ENCODE measurements at regions not wholly inside any gene's neighbourhood (a gene's known extent, or its start where the extent isn't known, plus 50 kb on each side); places are given as distances from the start of the nearest gene placed in this dataset.

GRCh38 chr3:7999384-7999783 is 502.2 kb upstream of the LMCD1 start:
- TF ChIP-seq RXRA (IDR thresholded peaks at IDR 0.05) = no peak
- no peak for TF ChIP-seq YY1 (IDR thresholded peaks at IDR 0.05)
- no peak for TF ChIP-seq JUND (IDR thresholded peaks at IDR 0.05)
- no peak for TF ChIP-seq FOXA1 (IDR thresholded peaks at IDR 0.05)
- no peak for TF ChIP-seq EGR1 (IDR thresholded peaks at IDR 0.05; ENCODE audit: low read depth in 2 of 2)
- no peak for TF ChIP-seq NR2F2 (IDR thresholded peaks at IDR 0.05)
- TF ChIP-seq RAD21 (IDR thresholded peaks at IDR 0.05) = no peak
- TF ChIP-seq HNF4A (conservative IDR thresholded peaks at IDR 0.05) = no peak
- TF ChIP-seq MAX (IDR thresholded peaks at IDR 0.05) = no peak
- no peak for TF ChIP-seq ATF3 (IDR thresholded peaks at IDR 0.05)
- no peak for TF ChIP-seq REST (IDR thresholded peaks at IDR 0.05)
- no peak for TF ChIP-seq ZBTB33 (IDR thresholded peaks at IDR 0.05)
- TF ChIP-seq TAF1 (conservative IDR thresholded peaks at IDR 0.05) = no peak
- no peak for TF ChIP-seq SP1 (IDR thresholded peaks at IDR 0.05)
- TF ChIP-seq HNF4G (IDR thresholded peaks at IDR 0.05) = no peak
- TF ChIP-seq CTCF (IDR thresholded peaks at IDR 0.05; ENCODE audit: low read depth, low read length, missing input control) = no peak
- TF ChIP-seq GABPA (IDR thresholded peaks at IDR 0.05 in 1 of 2, conservative IDR thresholded peaks at IDR 0.05 in 1 of 2) = no peak
- TF ChIP-seq FOXA2 (IDR thresholded peaks at IDR 0.05) = no peak
- H3K4me3 ChIP-seq (ENCODE audit: low read depth in 1 of 3, low read length in 3 of 3) = no peak overlapping the region
- no peak overlapping the region for H3K27ac ChIP-seq (ENCODE audit: low read depth in 1 of 2, low read length in 2 of 2)
- H3K4me1 ChIP-seq (ENCODE audit: control insufficient read depth in 4 of 4, insufficient read depth in 4 of 4, low read length in 3 of 4) = no peaks in the 10 kb centered on the region
- no peak overlapping the region for H3K9ac ChIP-seq (ENCODE audit: low read depth in 1 of 2, low read length in 2 of 2)
- peaks cover 0 to 4% (median 1%) of the 10 kb centered on the region in 4 donors for H3K27me3 ChIP-seq (ENCODE audit: control insufficient read depth in 4 of 4, insufficient read depth in 4 of 4, low read length in 3 of 4)
- peaks cover 0 to 3% (median 0%) of the 10 kb centered on the region in 4 donors for H3K9me3 ChIP-seq (ENCODE audit: control insufficient read depth in 4 of 4, low read length in 3 of 4)
- H3K36me3 ChIP-seq (ENCODE audit: control insufficient read depth in 4 of 4, insufficient read depth in 3 of 4, low read depth in 1 of 4, low read length in 3 of 4) = no peaks in the 10 kb centered on the region
- 51% methylated on average over 4 of the region's 4 CpGs for WGBS
- no peak for DNase-seq (ENCODE audit: low spot score)
